A549 (cell line): ENCODE measurements at regions not wholly inside any gene's neighbourhood (a gene's known extent, or its start where the extent isn't known, plus 50 kb on each side); places are given as distances from the start of the nearest gene placed in this dataset.

Source experiments
- ATAC-seq, 2 experiments: fragments of 200-7000 bp in 1 of 2; fragments of >200 bp in 1 of 2; cut with Nextera tagmentation in 1 of 2; cut with Tn5 transposase in 1 of 2; 3 replicates each; pipeline versions ENCODE4 v1.8.0 to v1.9.1; 2018 to 2020; ENCODE audit warnings: mild to moderate bottlenecking in 1 of 2, moderate library complexity in 1 of 2
- CTCF ChIA-PET: fragments of 300-600 bp; sonication (Branson Sonifier 250); formaldehyde crosslinking; extraction: SDS; loops from one replicate; lab custom pipeline; 2021; ENCODE audit warnings: antibody characterized with exemption, inconsistent platforms; lab: Yijun Ruan, JAX
- POLR2A ChIA-PET: fragments of 350-600 bp; formaldehyde crosslinking; extraction: SDS; loops from one replicate; lab custom pipeline; 2021; ENCODE audit warnings: antibody characterized with exemption, inconsistent platforms; lab: Yijun Ruan, JAX
- DNase-seq, 2 experiments: peaks; one replicate each; pipeline versions ENCODE4 v3.0.0 to v3.0.0-alpha.2; 2011 to 2016; ENCODE audit warnings: low read depth in 1 of 2, low spot score in 1 of 2
- FAIRE-seq: peaks from 2 replicates; lab custom pipeline; 2011; peaks lifted over from hg19 to GRCh38; lab: Jason Lieb, UNC
- H3K27ac ChIP-seq, 2 experiments: fragments of >200 bp; sonication (Bioruptor Twin); formaldehyde crosslinking; 3 replicates each; pipeline ENCODE4 v1.5.1; 2016 to 2017
- H3K4me1 ChIP-seq: fragments of >200 bp; sonication (Bioruptor Twin); formaldehyde crosslinking; 3 replicates; pipeline ENCODE4 v1.6.1; 2016
- H3K4me2 ChIP-seq: fragments of >200 bp; sonication (Bioruptor Twin); formaldehyde crosslinking; 3 replicates; pipeline ENCODE4 v1.6.1; 2016
- H3K4me3 ChIP-seq: fragments of >200 bp; sonication (Bioruptor Twin); formaldehyde crosslinking; 3 replicates; pipeline ENCODE4 v1.5.1; 2016
- H3K9me3 ChIP-seq: fragments of >200 bp; sonication (Bioruptor Twin); formaldehyde crosslinking; 3 replicates; pipeline ENCODE4 v1.6.1; 2016
- ATOH8 ChIP-seq: fragments of 250-450 bp; sonication (Bioruptor Pico); IDR thresholded peaks from 2 replicates; pipeline ENCODE4 v1.5.0; 2020; ENCODE audit warnings: low read depth, mild to moderate bottlenecking, moderate library complexity
- CBX2 ChIP-seq: fragments of 200-600 bp; sonication (generic); IDR thresholded peaks from 2 replicates; pipeline ENCODE4 v1.6.1; 2016; ENCODE audit warnings: low read depth, mild to moderate bottlenecking, borderline replicate concordance
- CBX8 ChIP-seq: fragments of 200-600 bp; sonication (generic); IDR thresholded peaks from 2 replicates; pipeline ENCODE4 v1.6.1; 2016
- CEBPB ChIP-seq, 2 experiments: fragments of >200 bp in 1 of 2; sonication (Bioruptor Twin) in 1 of 2; formaldehyde crosslinking in 1 of 2; IDR thresholded peaks; 2 replicates each; pipeline ENCODE4 v1.6.1; 2012 to 2016
- E2F6 ChIP-seq: IDR thresholded peaks from 2 replicates; pipeline ENCODE4 v1.6.1; 2012; ENCODE audit warnings: low read depth, borderline replicate concordance
- EHMT2 ChIP-seq: fragments of 200-600 bp; sonication (generic); IDR thresholded peaks from 2 replicates; pipeline ENCODE4 v1.6.1; 2016; ENCODE audit warnings: antibody characterized with exemption, low read depth, mild to moderate bottlenecking, moderate library complexity
- ELK1 ChIP-seq: fragments of 150-350 bp; IDR thresholded peaks from 2 replicates; pipeline ENCODE4 v1.6.1; 2014; ENCODE audit warnings: low read depth, mild to moderate bottlenecking, low read length
- GATA3 ChIP-seq: IDR thresholded peaks from 2 replicates; pipeline ENCODE4 v1.6.1; 2012; ENCODE audit warnings: borderline replicate concordance
- HDAC2 ChIP-seq: fragments of 200-600 bp; sonication (generic); IDR thresholded peaks from 2 replicates; pipeline ENCODE4 v1.6.1; 2016
- HOXA7 ChIP-seq: fragments of 250-450 bp; sonication (Bioruptor Pico); IDR thresholded peaks from 2 replicates; pipeline ENCODE4 v1.5.0; 2020; ENCODE audit warnings: mild to moderate bottlenecking, moderate library complexity
- HOXB5 ChIP-seq: fragments of 250-450 bp; sonication (Bioruptor Pico); IDR thresholded peaks from 2 replicates; pipeline ENCODE4 v1.5.0; 2020; ENCODE audit warnings: mild to moderate bottlenecking, moderate library complexity
- KDM5A ChIP-seq: fragments of 200-600 bp; sonication (generic); IDR thresholded peaks from 2 replicates; pipeline ENCODE4 v1.6.1; 2016; ENCODE audit warnings: antibody characterized with exemption, mild to moderate bottlenecking
- MAFK ChIP-seq: fragments of 450-650 bp; IDR thresholded peaks from 2 replicates; pipeline ENCODE4 v1.6.1; 2014; ENCODE audit not compliant: partially characterized antibody
- MAZ ChIP-seq: fragments of 150-350 bp; IDR thresholded peaks from 2 replicates; pipeline ENCODE4 v1.6.1; 2014; ENCODE audit warnings: antibody characterized with exemption, low read depth, low read length, borderline replicate concordance
- NFE2L2 ChIP-seq: fragments of 150-350 bp; conservative IDR thresholded peaks from 2 replicates; pipeline ENCODE4 v1.6.1; 2014; ENCODE audit warnings: low read length
- NPAS2 ChIP-seq: fragments of 250-450 bp; sonication (Bioruptor Pico); IDR thresholded peaks from 2 replicates; pipeline ENCODE4 v1.8.0; 2022; ENCODE audit warnings: mild to moderate bottlenecking, moderate library complexity, borderline replicate concordance
- PBX3 ChIP-seq: IDR thresholded peaks from 2 replicates; pipeline ENCODE4 v1.6.1; 2012
- POLR2A ChIP-seq: IDR thresholded peaks from 2 replicates; pipeline ENCODE4 v1.6.1; 2012; ENCODE audit warnings: mild to moderate bottlenecking, low read length
- RNF2 ChIP-seq: fragments of 200-600 bp; sonication (generic); IDR thresholded peaks from 2 replicates; pipeline ENCODE4 v1.6.1; 2016; ENCODE audit warnings: low read depth, mild to moderate bottlenecking, antibody characterized with exemption, moderate library complexity, borderline replicate concordance
- SREBF2 ChIP-seq: fragments of 450-650 bp; IDR thresholded peaks from 2 replicates; pipeline ENCODE4 v1.6.1; 2014; ENCODE audit warnings: mild to moderate bottlenecking, moderate library complexity
- TFCP2L1 ChIP-seq: fragments of 250-450 bp; sonication (Bioruptor Pico); IDR thresholded peaks from 2 replicates; pipeline ENCODE4 v1.5.0; 2021; ENCODE audit warnings: mild to moderate bottlenecking
- TP53 ChIP-seq: fragments of 250-450 bp; sonication (Bioruptor Pico); IDR thresholded peaks from 2 replicates; pipeline ENCODE4 v1.5.0; 2021; ENCODE audit warnings: mild to moderate bottlenecking, moderate library complexity
- ZC3H11A ChIP-seq: fragments of 450-650 bp; IDR thresholded peaks from 2 replicates; pipeline ENCODE4 v1.6.1; 2014; ENCODE audit warnings: antibody characterized with exemption, mild to moderate bottlenecking
- ZFP36 ChIP-seq: fragments of 450-650 bp; IDR thresholded peaks from 2 replicates; pipeline ENCODE4 v1.6.1; 2014; ENCODE audit warnings: borderline replicate concordance; ENCODE audit not compliant: partially characterized antibody
- WGBS: methylation state at CpG from one replicate; pipeline ENCODE4 v1.1.6; 2017; ENCODE audit errors: missing lambda C conversion rate; 5-methylcytosine and 5-hydroxymethylcytosine counted together
- TF ChIP-seq, protein P1 (sequence below): IDR thresholded peaks from 2 replicates; pipeline ENCODE4 v1.6.1; 2012
- TF ChIP-seq, protein P2 (sequence below): fragments of >200 bp; sonication (Bioruptor Twin); formaldehyde crosslinking; IDR thresholded peaks from 3 replicates; pipeline ENCODE4 v1.6.1; 2016
- TF ChIP-seq, protein P3 (sequence below): fragments of >200 bp; sonication (Bioruptor Twin); formaldehyde crosslinking; IDR thresholded peaks from 2 replicates; pipeline ENCODE4 v1.6.1; 2016

DNA sequence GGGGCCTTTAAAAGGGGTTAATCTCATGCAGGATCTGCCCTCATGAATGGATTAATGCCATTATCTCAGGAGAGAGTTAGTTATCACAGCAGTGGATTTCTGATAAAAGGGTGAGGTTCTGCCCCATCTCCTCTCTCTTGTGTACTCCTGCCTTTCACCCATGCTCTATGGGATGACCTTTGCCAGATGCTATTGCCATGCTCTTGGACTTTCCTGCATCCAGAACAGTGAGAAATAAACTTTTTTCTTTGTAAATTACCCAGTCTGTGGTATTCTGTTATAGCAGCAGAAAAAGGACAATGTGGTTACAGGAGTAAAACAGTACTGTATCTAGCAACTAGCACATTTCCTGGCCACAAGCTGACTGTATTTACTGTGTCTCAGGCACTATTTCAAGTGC lies 58.0 kb upstream of the CCN2 start:
- TF ChIP-seq POLR2A (no peak), HOXB5 (CRISPR knock-in tag) (no peak), NPAS2 (CRISPR knock-in tag) (no peak), ZC3H11A (no peak), ZFP36 (no peak)
- no peak overlapping the region for H3K4me2 ChIP-seq
- no peak overlapping the region for H3K27ac ChIP-seq
- no peak overlapping the region for H3K4me3 ChIP-seq
- no peaks in the 10 kb centered on the region for H3K4me1 ChIP-seq
- CTCF ChIA-PET: no interaction called here
- DNase-seq (no peak), FAIRE-seq (no peak), ATAC-seq (no peak)
- 0 out of 3 replicates have a peak, but pooled peaks cover 2% of the 10 kb centered on the region for H3K9me3 ChIP-seq
- POLR2A ChIA-PET: no interaction called here

DNA sequence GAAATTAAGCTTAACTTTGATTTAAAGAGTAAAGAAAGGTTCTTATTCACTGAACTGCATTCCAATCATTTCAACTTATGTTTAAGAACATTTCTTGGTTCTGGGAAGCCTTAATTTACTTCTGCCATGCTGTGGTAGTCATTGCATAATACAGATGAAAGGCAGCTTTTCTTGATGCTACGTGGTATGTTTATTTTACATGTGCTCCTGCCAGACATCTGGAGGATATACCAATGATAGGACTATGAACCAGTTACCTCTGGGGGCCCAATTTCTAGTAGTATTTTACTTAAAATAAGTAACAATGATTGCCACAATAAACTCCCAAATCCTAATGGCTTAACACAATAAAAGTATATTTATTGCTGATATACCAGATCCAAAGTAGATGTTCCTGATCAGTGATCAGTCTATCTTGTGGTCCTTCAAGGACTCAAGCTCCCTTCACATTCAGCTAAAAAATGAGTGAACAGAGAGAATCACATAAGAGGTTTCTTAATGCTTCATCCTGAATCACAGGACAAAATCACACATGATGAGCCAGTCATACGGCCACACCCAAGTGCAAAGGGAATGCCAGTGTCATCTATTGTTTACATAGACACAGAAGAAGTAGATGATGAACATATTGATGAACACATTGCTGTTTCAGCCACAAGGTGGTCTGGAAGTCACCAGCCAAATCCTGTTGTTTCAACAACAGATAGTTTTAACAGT lies 56.5 kb upstream of the CCN2 start:
- no peak overlapping the region for H3K27ac ChIP-seq
- H3K4me1 ChIP-seq: no peaks in the 10 kb centered on the region
- peak in 1 of 2 experiments; percentile 27 for DNase-seq
- CTCF ChIA-PET: no interaction called here
- ATAC-seq: no peak
- POLR2A ChIA-PET: no interaction called here
- WGBS: 72% methylated on average over 2 of the region's 2 CpGs
- TF ChIP-seq MAZ: no peak
- TF ChIP-seq, protein P1, sequence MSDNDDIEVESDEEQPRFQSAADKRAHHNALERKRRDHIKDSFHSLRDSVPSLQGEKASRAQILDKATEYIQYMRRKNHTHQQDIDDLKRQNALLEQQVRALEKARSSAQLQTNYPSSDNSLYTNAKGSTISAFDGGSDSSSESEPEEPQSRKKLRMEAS: no peak
- TF ChIP-seq MAFK: no peak
- no peak for TF ChIP-seq TP53
- no peak for TF ChIP-seq CBX8
- TF ChIP-seq KDM5A: no peak
- TF ChIP-seq, all 56 proteins: peak for 0
- Histone ChIP-seq H3K9me3 (0 out of 3 replicates have a peak, but pooled peaks cover 2% of the 10 kb centered on the region), H3K4me3 (no peak overlapping the region), H3K4me2 (no peak overlapping the region)
- no peak for FAIRE-seq

DNA sequence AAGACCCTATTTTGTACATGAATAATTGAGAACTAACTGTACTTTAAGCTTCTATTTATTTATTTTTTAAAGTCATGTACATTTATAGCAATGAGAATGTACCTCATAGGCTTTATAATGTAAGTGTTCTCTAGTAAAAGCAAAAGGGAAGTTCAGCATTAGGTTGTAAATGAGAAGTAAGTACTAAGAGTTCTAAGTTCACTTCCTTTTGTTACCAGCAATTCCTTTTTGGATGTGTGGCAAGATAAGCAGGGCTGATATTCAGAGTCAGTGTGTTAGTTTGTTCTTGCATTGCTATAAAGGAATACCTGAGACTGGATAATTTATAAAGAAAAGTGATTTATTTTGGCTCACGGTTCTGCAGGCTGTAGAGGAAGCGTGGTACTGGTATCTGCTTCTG lies 54.0 kb upstream of the CCN2 start:
- POLR2A ChIA-PET: no interaction called here
- H3K4me3 ChIP-seq: no peak overlapping the region
- no peaks in the 10 kb centered on the region for H3K4me1 ChIP-seq
- no peak for FAIRE-seq
- H3K4me2 ChIP-seq: no peak overlapping the region
- no peak for ATAC-seq
- no peak overlapping the region for H3K27ac ChIP-seq
- TF ChIP-seq GATA3 (no peak), NFE2L2 (no peak), NPAS2 (CRISPR knock-in tag) (no peak), TFCP2L1 (no peak), EHMT2 (no peak), RNF2 (no peak)
- TF ChIP-seq, protein P1: no peak
- TF ChIP-seq, protein P2, sequence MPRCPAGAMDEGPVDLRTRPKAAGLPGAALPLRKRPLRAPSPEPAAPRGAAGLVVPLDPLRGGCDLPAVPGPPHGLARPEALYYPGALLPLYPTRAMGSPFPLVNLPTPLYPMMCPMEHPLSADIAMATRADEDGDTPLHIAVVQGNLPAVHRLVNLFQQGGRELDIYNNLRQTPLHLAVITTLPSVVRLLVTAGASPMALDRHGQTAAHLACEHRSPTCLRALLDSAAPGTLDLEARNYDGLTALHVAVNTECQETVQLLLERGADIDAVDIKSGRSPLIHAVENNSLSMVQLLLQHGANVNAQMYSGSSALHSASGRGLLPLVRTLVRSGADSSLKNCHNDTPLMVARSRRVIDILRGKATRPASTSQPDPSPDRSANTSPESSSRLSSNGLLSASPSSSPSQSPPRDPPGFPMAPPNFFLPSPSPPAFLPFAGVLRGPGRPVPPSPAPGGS: no peak
- TF ChIP-seq, all 56 proteins: peak for 0
- 0 out of 3 replicates have a peak, but pooled peaks cover 2% of the 10 kb centered on the region for H3K9me3 ChIP-seq
- WGBS: 81% methylated on average over 2 of the region's 2 CpGs
- DNase-seq: no peak
- CTCF ChIA-PET: no interaction called here

- CTCF ChIA-PET: no interaction called here
- no peak for ATAC-seq
- POLR2A ChIA-PET: no interaction called here
- Histone ChIP-seq H3K4me2 (no peak overlapping the region), H3K4me3 (no peak overlapping the region), H3K4me1 (no peaks in the 10 kb centered on the region), H3K27ac (no peak overlapping the region), H3K9me3 (0 out of 3 replicates have a peak, but pooled peaks cover 2% of the 10 kb centered on the region)
- DNase-seq: no peak
- FAIRE-seq: no peak
- WGBS: 85% methylated on average over 1 of the region's 1 CpG
- TF ChIP-seq PBX3 (no peak), GATA3 (no peak), SREBF2 (no peak), E2F6 (no peak), CEBPB (IDR thresholded peaks at IDR 0.05) (no peak), ATOH8 (CRISPR knock-in tag) (no peak), HOXA7 (no peak), CBX2 (no peak), HDAC2 (no peak), ELK1 (no peak), CBX8 (no peak)
- TF ChIP-seq, protein P3, sequence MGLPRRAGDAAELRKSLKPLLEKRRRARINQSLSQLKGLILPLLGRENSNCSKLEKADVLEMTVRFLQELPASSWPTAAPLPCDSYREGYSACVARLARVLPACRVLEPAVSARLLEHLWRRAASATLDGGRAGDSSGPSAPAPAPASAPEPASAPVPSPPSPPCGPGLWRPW: no peak
Measured at GRCh38 chr6:132004668-132005067, 53.5 kb upstream of the CCN2 start.
